Neuronal stem cell (in vitro differentiated cells): ENCODE measurements at regions not wholly inside any gene's neighbourhood (a gene's known extent, or its start where the extent isn't known, plus 50 kb on each side); places are given as distances from the start of the nearest gene placed in this dataset.
A peak's percentile ranks its signal among the peaks of the same experiment; 100 is the strongest.

Experiments used
- DNase-seq: peaks from one replicate; pipeline ENCODE4 v3.0.0-alpha.2; 2013; ENCODE audit warnings: low spot score
- H2AFZ ChIP-seq: one replicate; pipeline ENCODE4 v1.6.1; 2013; ENCODE audit warnings: mild to moderate bottlenecking, low read length, inconsistent platforms
- H2AK5ac ChIP-seq: 2 replicates; pipeline ENCODE4 v1.6.1; 2013; ENCODE audit warnings: low read depth, mild to moderate bottlenecking, inconsistent platforms, low read length, moderate library complexity, mixed read lengths
- H2BK120ac ChIP-seq: 2 replicates; pipeline ENCODE4 v1.6.1; 2013; ENCODE audit warnings: low read depth, mild to moderate bottlenecking, inconsistent platforms, low read length, moderate library complexity, mixed read lengths
- H2BK12ac ChIP-seq: one replicate; pipeline ENCODE4 v1.6.1; 2013; ENCODE audit warnings: low read length, inconsistent platforms
- H2BK15ac ChIP-seq: 2 replicates; pipeline ENCODE4 v1.6.1; 2013; ENCODE audit warnings: mild to moderate bottlenecking, low read length, inconsistent platforms, mixed read lengths
- H2BK5ac ChIP-seq: one replicate; pipeline ENCODE4 v1.6.1; 2013; ENCODE audit warnings: inconsistent platforms, mild to moderate bottlenecking, low read length, moderate library complexity
- H3K14ac ChIP-seq: one replicate; pipeline ENCODE4 v1.6.1; 2013; ENCODE audit warnings: low read length, inconsistent platforms
- H3K18ac ChIP-seq: 2 replicates; pipeline ENCODE4 v1.6.1; 2013; ENCODE audit warnings: low read length, inconsistent platforms
- H3K23ac ChIP-seq: 2 replicates; pipeline ENCODE4 v1.6.1; 2013; ENCODE audit warnings: low read depth, mild to moderate bottlenecking, mixed read lengths, low read length, inconsistent platforms; ENCODE audit not compliant: poor library complexity
- H3K27ac ChIP-seq: replicated peaks from 3 replicates; pipeline ENCODE4 v1.5.1; 2013; ENCODE audit warnings: low read length, inconsistent platforms
- H3K27me3 ChIP-seq, 3 experiments: 2 replicates each; pipeline ENCODE4 v1.6.1; 2013; ENCODE audit warnings: low read length in 3 of 3, mild to moderate bottlenecking in 2 of 3, inconsistent platforms in 1 of 3, low read depth in 1 of 3, mixed read lengths in 1 of 3, moderate library complexity in 1 of 3; ENCODE audit not compliant: control insufficient read depth in 3 of 3, insufficient read depth in 3 of 3
- H3K36me3 ChIP-seq, 2 donors: replicated peaks in 1 of 2; 2 replicates each; pipeline ENCODE4 v1.6.1; 2013; ENCODE audit warnings: low read length in 2 of 2; ENCODE audit not compliant: control insufficient read depth in 2 of 2, insufficient read depth in 2 of 2
- H3K4ac ChIP-seq: 2 replicates; pipeline ENCODE4 v1.6.1; 2013; ENCODE audit warnings: inconsistent platforms, mild to moderate bottlenecking, low read length, moderate library complexity
- H3K4me1 ChIP-seq, 2 donors: 1 replicate in 1 of 2; 2 replicates in 1 of 2; pipeline ENCODE4 v1.6.1; 2013; ENCODE audit warnings: low read length in 2 of 2, low read depth in 1 of 2; ENCODE audit not compliant: control insufficient read depth in 2 of 2, insufficient read depth in 1 of 2
- H3K4me2 ChIP-seq: one replicate; pipeline ENCODE4 v1.6.1; 2013; ENCODE audit warnings: mild to moderate bottlenecking, low read length, inconsistent platforms; ENCODE audit not compliant: insufficient read depth, poor library complexity, severe bottlenecking
- H3K4me3 ChIP-seq, 2 donors: 2 replicates each; pipeline ENCODE4 v1.5.1; 2013; ENCODE audit warnings: low read length in 2 of 2, mild to moderate bottlenecking in 2 of 2, inconsistent platforms in 1 of 2, moderate library complexity in 1 of 2
- H3K79me1 ChIP-seq: one replicate; pipeline ENCODE4 v1.6.1; 2013; ENCODE audit warnings: low read depth, mild to moderate bottlenecking, inconsistent platforms, low read length, moderate library complexity
- H3K9ac ChIP-seq: one replicate; pipeline ENCODE4 v1.6.1; 2013; ENCODE audit warnings: mild to moderate bottlenecking, low read depth, low read length, inconsistent platforms; ENCODE audit not compliant: poor library complexity
- H3K9me3 ChIP-seq, 2 donors: replicated peaks in 1 of 2; 2 replicates each; pipeline versions ENCODE3 to v1.6.1; 2013; ENCODE audit warnings: low read length in 2 of 2, mild to moderate bottlenecking in 2 of 2, inconsistent platforms in 1 of 2, low read depth in 1 of 2, mixed read lengths in 1 of 2, moderate library complexity in 1 of 2; ENCODE audit not compliant: control insufficient read depth in 2 of 2, insufficient read depth in 1 of 2
- H4K8ac ChIP-seq: one replicate; pipeline ENCODE4 v1.6.1; 2013; ENCODE audit warnings: low read depth, mild to moderate bottlenecking, inconsistent platforms, low read length, moderate library complexity
- H4K91ac ChIP-seq: one replicate; pipeline ENCODE4 v1.6.1; 2013; ENCODE audit warnings: low read length, low read depth, mild to moderate bottlenecking, inconsistent platforms; ENCODE audit not compliant: poor library complexity
- WGBS, 2 donors: extraction: QIAGEN DNeasy Blood & Tissue Kit; methylation state at CpG; one replicate each; pipeline ENCODE4 v1.1.7; 2013; ENCODE audit warnings: missing lambda C conversion rate in 2 of 2, mixed read lengths in 1 of 2; ENCODE audit not compliant: insufficient read length in 2 of 2, insufficient replicate concordance in 1 of 2; ENCODE audit errors: extremely low coverage in 2 of 2; 5-methylcytosine and 5-hydroxymethylcytosine counted together

GRCh38 chr12:115569345-115570068 lies 708.0 kb downstream of the MED13L start:
- peak; percentile 30 for DNase-seq
- WGBS, 2 donors: no CpG with 5 or more reads among the region's 9 CpGs

GRCh38 chr12:115558281-115558680 lies 719.2 kb downstream of the MED13L start:
- Histone ChIP-seq H3K14ac (no peak overlapping the region), H2BK15ac (no peak overlapping the region), H3K4me3 (no peak overlapping the region), H2BK12ac (no peak overlapping the region), H3K4me2 (no peak overlapping the region), H3K18ac (no peak overlapping the region), H3K23ac (no peak overlapping the region), H2AFZ (no peak overlapping the region), H3K4me1 (peaks cover 0 to 2% of the 10 kb centered on the region in 2 donors), H3K27ac (no peak overlapping the region), H2BK120ac (no peak overlapping the region), H3K36me3 (no peaks in the 10 kb centered on the region), H4K8ac (no peak overlapping the region), H3K9ac (no peak overlapping the region), H2BK5ac (no peak overlapping the region), H3K4ac (no peak overlapping the region), H3K79me1 (no peaks in the 10 kb centered on the region), H3K27me3 (no peaks in the 10 kb centered on the region), H3K9me3 (peaks cover 0 to 1% of the 10 kb centered on the region in 2 donors), H4K91ac (no peak overlapping the region), H2AK5ac (peak overlapping the region; percentile 31)
- WGBS, 2 donors: no CpG with 5 or more reads among the region's 5 CpGs
- DNase-seq: no peak

More at GRCh38 chr12:115569345-115570068, 708.0 kb downstream of the MED13L start:
- H3K23ac ChIP-seq: no peak overlapping the region
- H3K18ac ChIP-seq: no peak overlapping the region
- peaks cover 0 to 5% of the 10 kb centered on the region in 2 donors for H3K4me1 ChIP-seq
- H3K14ac ChIP-seq: no peak overlapping the region
- H3K4me3 ChIP-seq: no peak overlapping the region
- no peak overlapping the region for H3K27ac ChIP-seq
- no peaks in the 10 kb centered on the region for H3K79me1 ChIP-seq
- peak overlapping the region; percentile 35 for H3K4me2 ChIP-seq
- no peak overlapping the region for H2BK120ac ChIP-seq
- H2BK5ac ChIP-seq: no peak overlapping the region
- H3K27me3 ChIP-seq: no peaks in the 10 kb centered on the region
- H3K9ac ChIP-seq: no peak overlapping the region
- H3K4ac ChIP-seq: no peak overlapping the region
- H2BK12ac ChIP-seq: no peak overlapping the region
- no peak overlapping the region for H2BK15ac ChIP-seq
- no peak overlapping the region for H2AK5ac ChIP-seq
- no peak overlapping the region for H4K91ac ChIP-seq
- no peak overlapping the region for H4K8ac ChIP-seq
- H2AFZ ChIP-seq: no peak overlapping the region
- no peaks in the 10 kb centered on the region for H3K9me3 ChIP-seq
- H3K36me3 ChIP-seq: no peaks in the 10 kb centered on the region

GRCh38 chr12:115553622-115554021 lies 723.9 kb downstream of the MED13L start:
- no peak overlapping the region for H3K18ac ChIP-seq
- H2AK5ac ChIP-seq: no peak overlapping the region
- no peak overlapping the region for H3K4ac ChIP-seq
- no peak overlapping the region for H4K8ac ChIP-seq
- no peaks in the 10 kb centered on the region for H3K79me1 ChIP-seq
- H3K27ac ChIP-seq: no peak overlapping the region
- H2BK120ac ChIP-seq: no peak overlapping the region
- H4K91ac ChIP-seq: no peak overlapping the region
- no peak overlapping the region for H3K4me2 ChIP-seq
- no peaks in the 10 kb centered on the region for H3K36me3 ChIP-seq
- H3K9me3 ChIP-seq: peaks cover 0 to 1% of the 10 kb centered on the region in 2 donors
- no peaks in the 10 kb centered on the region for H3K27me3 ChIP-seq
- no peak for DNase-seq
- no peak overlapping the region for H3K4me3 ChIP-seq
- peaks cover 0 to 2% of the 10 kb centered on the region in 2 donors for H3K4me1 ChIP-seq
- H2BK5ac ChIP-seq: no peak overlapping the region
- H2BK15ac ChIP-seq: no peak overlapping the region
- no peak overlapping the region for H3K14ac ChIP-seq
- H3K23ac ChIP-seq: no peak overlapping the region
- no peak overlapping the region for H2AFZ ChIP-seq
- WGBS, 2 donors: no CpG with 5 or more reads among the region's 4 CpGs
- H2BK12ac ChIP-seq: no peak overlapping the region
- H3K9ac ChIP-seq: no peak overlapping the region

DNA sequence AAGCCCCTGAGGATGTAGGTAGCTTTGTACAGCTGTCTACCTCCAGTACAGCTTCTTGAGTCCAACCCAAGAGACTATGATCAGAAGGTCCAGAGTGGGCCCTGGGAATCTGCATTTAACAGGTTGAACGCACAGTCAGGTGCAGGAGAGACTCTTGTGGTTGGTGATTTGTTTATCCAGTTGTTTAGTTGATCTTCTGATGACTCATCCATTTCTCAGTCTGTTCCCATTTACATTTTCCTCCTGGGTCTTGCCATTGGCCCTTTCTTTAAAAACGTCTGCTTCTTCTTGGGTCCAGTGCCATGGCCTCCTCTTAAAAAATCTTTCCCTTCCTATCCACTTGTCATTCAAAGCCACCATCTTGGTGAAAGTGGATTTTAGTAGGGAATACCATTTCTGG lies 734.2 kb downstream of the MED13L start:
- Histone ChIP-seq H3K4me1 (peaks cover 0 to 2% of the 10 kb centered on the region in 2 donors), H4K91ac (no peak overlapping the region), H3K18ac (no peak overlapping the region), H2BK120ac (no peak overlapping the region), H3K36me3 (no peaks in the 10 kb centered on the region), H3K14ac (no peak overlapping the region), H3K79me1 (no peaks in the 10 kb centered on the region), H3K9me3 (no peaks in the 10 kb centered on the region), H4K8ac (no peak overlapping the region), H3K4me3 (no peak overlapping the region), H3K9ac (no peak overlapping the region), H2AFZ (no peak overlapping the region), H2BK5ac (no peak overlapping the region), H2BK12ac (no peak overlapping the region), H3K4me2 (no peak overlapping the region), H2BK15ac (no peak overlapping the region), H3K27ac (no peak overlapping the region), H2AK5ac (no peak overlapping the region), H3K23ac (no peak overlapping the region), H3K4ac (no peak overlapping the region), H3K27me3 (no peaks in the 10 kb centered on the region)
- WGBS, 2 donors: no CpG with 5 or more reads among the region's 2 CpGs
- no peak for DNase-seq
